HL-60 (cell line): ENCODE measurements at regions not wholly inside any gene's neighbourhood (a gene's known extent, or its start where the extent isn't known, plus 50 kb on each side); places are given as distances from the start of the nearest gene placed in this dataset.

Experiments
- DNase-seq, 2 experiments: peaks; one replicate each; pipeline ENCODE4 v3.0.0-alpha.2; 2010 to 2020; ENCODE audit warnings: low read depth in 1 of 2, low spot score in 1 of 2
- H3K27ac ChIP-seq: fragments of 250-450 bp; sonication (Bioruptor Pico); replicated peaks from 2 replicates; pipeline ENCODE4 v1.5.1; 2020; ENCODE audit warnings: mild to moderate bottlenecking, moderate library complexity
- H3K27me3 ChIP-seq: fragments of 250-450 bp; sonication (Bioruptor Pico); 2 replicates; pipeline ENCODE4 v1.5.1; 2021; ENCODE audit warnings: mild to moderate bottlenecking, moderate library complexity; ENCODE audit not compliant: insufficient read depth, poor library complexity, severe bottlenecking
- H3K4me3 ChIP-seq: replicated peaks from 2 replicates; pipeline ENCODE4 v1.5.1; 2011; ENCODE audit warnings: mild to moderate bottlenecking, control low read depth, low read length; ENCODE audit not compliant: insufficient read depth
- GABPA ChIP-seq: IDR thresholded peaks from 2 replicates; pipeline ENCODE4 v1.6.1; 2012; ENCODE audit warnings: low read depth
- POLR2AphosphoS5 ChIP-seq: IDR thresholded peaks from 2 replicates; pipeline ENCODE4 v1.6.1; 2012; ENCODE audit warnings: low read depth
- SPI1 ChIP-seq: IDR thresholded peaks from 2 replicates; pipeline ENCODE4 v1.6.1; 2012; ENCODE audit warnings: low read depth, mild to moderate bottlenecking, borderline replicate concordance
- TF ChIP-seq, protein P1 (sequence below): IDR thresholded peaks from 2 replicates; pipeline ENCODE4 v1.6.1; 2012; ENCODE audit warnings: low read depth; ENCODE audit not compliant: insufficient replicate concordance
- TF ChIP-seq, protein P2 (sequence below): IDR thresholded peaks from one replicate; pipeline ENCODE4 v1.5.1; 2011; ENCODE audit warnings: low read length, control low read depth, inconsistent platforms; ENCODE audit not compliant: insufficient read depth

- no peaks in the 10 kb centered on the region for H3K27me3 ChIP-seq
- DNase-seq: peak; percentile 3 to 10
- no peak overlapping the region for H3K4me3 ChIP-seq
- H3K27ac ChIP-seq: no peak overlapping the region
- no peak for TF ChIP-seq POLR2AphosphoS5
- TF ChIP-seq, protein P1, sequence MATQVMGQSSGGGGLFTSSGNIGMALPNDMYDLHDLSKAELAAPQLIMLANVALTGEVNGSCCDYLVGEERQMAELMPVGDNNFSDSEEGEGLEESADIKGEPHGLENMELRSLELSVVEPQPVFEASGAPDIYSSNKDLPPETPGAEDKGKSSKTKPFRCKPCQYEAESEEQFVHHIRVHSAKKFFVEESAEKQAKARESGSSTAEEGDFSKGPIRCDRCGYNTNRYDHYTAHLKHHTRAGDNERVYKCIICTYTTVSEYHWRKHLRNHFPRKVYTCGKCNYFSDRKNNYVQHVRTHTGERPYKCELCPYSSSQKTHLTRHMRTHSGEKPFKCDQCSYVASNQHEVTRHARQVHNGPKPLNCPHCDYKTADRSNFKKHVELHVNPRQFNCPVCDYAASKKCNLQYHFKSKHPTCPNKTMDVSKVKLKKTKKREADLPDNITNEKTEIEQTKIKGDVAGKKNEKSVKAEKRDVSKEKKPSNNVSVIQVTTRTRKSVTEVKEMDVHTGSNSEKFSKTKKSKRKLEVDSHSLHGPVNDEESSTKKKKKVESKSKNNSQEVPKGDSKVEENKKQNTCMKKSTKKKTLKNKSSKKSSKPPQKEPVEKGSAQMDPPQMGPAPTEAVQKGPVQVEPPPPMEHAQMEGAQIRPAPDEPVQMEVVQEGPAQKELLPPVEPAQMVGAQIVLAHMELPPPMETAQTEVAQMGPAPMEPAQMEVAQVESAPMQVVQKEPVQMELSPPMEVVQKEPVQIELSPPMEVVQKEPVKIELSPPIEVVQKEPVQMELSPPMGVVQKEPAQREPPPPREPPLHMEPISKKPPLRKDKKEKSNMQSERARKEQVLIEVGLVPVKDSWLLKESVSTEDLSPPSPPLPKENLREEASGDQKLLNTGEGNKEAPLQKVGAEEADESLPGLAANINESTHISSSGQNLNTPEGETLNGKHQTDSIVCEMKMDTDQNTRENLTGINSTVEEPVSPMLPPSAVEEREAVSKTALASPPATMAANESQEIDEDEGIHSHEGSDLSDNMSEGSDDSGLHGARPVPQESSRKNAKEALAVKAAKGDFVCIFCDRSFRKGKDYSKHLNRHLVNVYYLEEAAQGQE: no peak
- TF ChIP-seq, protein P2, sequence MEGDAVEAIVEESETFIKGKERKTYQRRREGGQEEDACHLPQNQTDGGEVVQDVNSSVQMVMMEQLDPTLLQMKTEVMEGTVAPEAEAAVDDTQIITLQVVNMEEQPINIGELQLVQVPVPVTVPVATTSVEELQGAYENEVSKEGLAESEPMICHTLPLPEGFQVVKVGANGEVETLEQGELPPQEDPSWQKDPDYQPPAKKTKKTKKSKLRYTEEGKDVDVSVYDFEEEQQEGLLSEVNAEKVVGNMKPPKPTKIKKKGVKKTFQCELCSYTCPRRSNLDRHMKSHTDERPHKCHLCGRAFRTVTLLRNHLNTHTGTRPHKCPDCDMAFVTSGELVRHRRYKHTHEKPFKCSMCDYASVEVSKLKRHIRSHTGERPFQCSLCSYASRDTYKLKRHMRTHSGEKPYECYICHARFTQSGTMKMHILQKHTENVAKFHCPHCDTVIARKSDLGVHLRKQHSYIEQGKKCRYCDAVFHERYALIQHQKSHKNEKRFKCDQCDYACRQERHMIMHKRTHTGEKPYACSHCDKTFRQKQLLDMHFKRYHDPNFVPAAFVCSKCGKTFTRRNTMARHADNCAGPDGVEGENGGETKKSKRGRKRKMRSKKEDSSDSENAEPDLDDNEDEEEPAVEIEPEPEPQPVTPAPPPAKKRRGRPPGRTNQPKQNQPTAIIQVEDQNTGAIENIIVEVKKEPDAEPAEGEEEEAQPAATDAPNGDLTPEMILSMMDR: no peak
- TF ChIP-seq GABPA: no peak
- TF ChIP-seq SPI1: no peak
Observed at GRCh38 chr20:11001764-11002540, 328.2 kb upstream of the JAG1 start.

DNA sequence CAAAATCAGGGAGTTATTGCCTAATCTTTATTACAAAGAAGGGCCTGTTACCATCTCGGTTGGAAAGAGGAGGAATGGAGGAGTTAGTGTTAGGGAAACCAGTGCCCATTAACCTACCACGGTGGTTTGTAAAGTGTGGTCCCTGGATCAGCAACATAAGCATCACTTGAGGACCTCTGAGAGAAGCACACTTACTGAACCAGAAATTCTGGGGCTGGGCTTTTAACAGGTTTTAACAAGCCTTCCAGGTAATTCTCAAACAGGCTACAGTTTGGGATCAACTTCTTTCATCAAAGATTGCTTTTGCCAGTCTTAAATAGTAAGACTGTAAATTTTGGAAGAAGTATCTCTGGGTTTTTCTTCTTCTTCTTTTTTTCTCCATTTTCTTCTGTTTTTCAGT, 329.5 kb upstream of the JAG1 start:
- H3K27me3 ChIP-seq: no peaks in the 10 kb centered on the region

GRCh38 chr20:11008444-11009033, 334.7 kb upstream of the JAG1 start:
- TF ChIP-seq POLR2AphosphoS5: no peak
- Histone ChIP-seq H3K4me3 (no peak overlapping the region), H3K27ac (no peak overlapping the region), H3K27me3 (no peaks in the 10 kb centered on the region)
- no peak for DNase-seq

More for the DNA sequence above, 329.5 kb upstream of the JAG1 start:
- H3K27ac ChIP-seq: no peak overlapping the region
- no peak for DNase-seq
- H3K4me3 ChIP-seq: no peak overlapping the region
- TF ChIP-seq POLR2AphosphoS5: no peak
- TF ChIP-seq GABPA: no peak
- TF ChIP-seq, protein P2: no peak
- TF ChIP-seq SPI1: no peak
- TF ChIP-seq, protein P1: no peak

- DNase-seq: no peak
- TF ChIP-seq SPI1 (no peak), POLR2AphosphoS5 (no peak), GABPA (no peak)
- TF ChIP-seq, protein P1: no peak
- H3K27me3 ChIP-seq: no peaks in the 10 kb centered on the region
- no peak overlapping the region for H3K27ac ChIP-seq
- no peak overlapping the region for H3K4me3 ChIP-seq
Observed at GRCh38 chr20:11011653-11012052, 337.9 kb upstream of the JAG1 start.
